GM12874 (cell line): ENCODE measurements at regions not wholly inside any gene's neighbourhood (a gene's known extent, or its start where the extent isn't known, plus 50 kb on each side); places are given as distances from the start of the nearest gene placed in this dataset.

Experiments used
- CTCF ChIP-seq: IDR thresholded peaks from 2 replicates; pipeline ENCODE4 v1.5.1; 2011; ENCODE audit warnings: low read depth, mild to moderate bottlenecking, control low read depth, low read length, moderate library complexity; ENCODE audit not compliant: insufficient read depth

- TF ChIP-seq CTCF = no peak
Measured at GRCh38 chr11:41836431-41836830, 377.0 kb upstream of the LRRC4C start.

- TF ChIP-seq CTCF = no peak
Measured at GRCh38 chr11:41842673-41843072, 383.2 kb upstream of the LRRC4C start.

- no peak for TF ChIP-seq CTCF
Measured at GRCh38 chr11:41845066-41845465, 385.6 kb upstream of the LRRC4C start.

GRCh38 chr11:41848349-41848748 is 388.9 kb upstream of the LRRC4C start:
- no peak for TF ChIP-seq CTCF

- no peak for TF ChIP-seq CTCF
Measured at GRCh38 chr11:41849250-41849649, 389.8 kb upstream of the LRRC4C start.

GRCh38 chr11:41851743-41852142 is 392.3 kb upstream of the LRRC4C start:
- TF ChIP-seq CTCF = no peak

- no peak for TF ChIP-seq CTCF
Measured at GRCh38 chr11:41861838-41862237, 402.4 kb upstream of the LRRC4C start.

- TF ChIP-seq CTCF = no peak
Measured at GRCh38 chr11:41866525-41866924, 407.1 kb upstream of the LRRC4C start.
